ENCODE measurements at regions not wholly inside any gene's neighbourhood (a gene's known extent, or its start where the extent isn't known, plus 50 kb on each side); places are given as distances from the start of the nearest gene placed in this dataset.

DNA sequence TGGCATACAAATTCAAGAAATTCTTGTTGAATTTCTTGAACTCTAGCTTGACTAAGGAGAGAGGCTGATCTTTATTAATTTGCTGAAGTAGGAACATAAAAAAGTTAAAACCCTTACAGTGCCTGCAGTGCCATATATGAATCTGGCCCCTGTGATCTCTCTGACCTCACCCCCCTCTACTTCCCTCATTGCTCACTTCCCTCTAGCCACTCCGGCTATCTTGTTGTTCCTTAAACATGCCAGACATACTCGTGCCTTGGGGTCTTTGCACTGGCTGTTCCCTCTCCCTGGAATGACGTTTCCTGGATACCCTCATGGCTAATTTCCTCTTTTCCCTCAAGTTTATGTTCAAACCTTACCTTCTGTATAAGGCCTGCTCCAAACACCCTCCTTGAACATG, 246.3 kb upstream of the SIX2 start:
- Histone ChIP-seq H3K9me3 (no peaks in the 10 kb centered on the region), H3K36me3 (replicated peaks in 1 of 2; ENCODE audit: insufficient read depth in 1 of 2, low read depth in 2 of 2) (no peaks in the 10 kb centered on the region), H3K27ac (no peak overlapping the region), H3K27me3 (no peaks in the 10 kb centered on the region), H3K4me3 (no peak overlapping the region), H3K4me1 (no peaks in the 10 kb centered on the region)
- ATAC-seq (no peak), DNase-seq (no peak)
- 70 to 96% methylated on average over 3 of the region's 3 CpGs for WGBS, 2 donors
- no peak for TF ChIP-seq POLR2A (IDR thresholded peaks at IDR 0.05)
- TF ChIP-seq, protein P1, sequence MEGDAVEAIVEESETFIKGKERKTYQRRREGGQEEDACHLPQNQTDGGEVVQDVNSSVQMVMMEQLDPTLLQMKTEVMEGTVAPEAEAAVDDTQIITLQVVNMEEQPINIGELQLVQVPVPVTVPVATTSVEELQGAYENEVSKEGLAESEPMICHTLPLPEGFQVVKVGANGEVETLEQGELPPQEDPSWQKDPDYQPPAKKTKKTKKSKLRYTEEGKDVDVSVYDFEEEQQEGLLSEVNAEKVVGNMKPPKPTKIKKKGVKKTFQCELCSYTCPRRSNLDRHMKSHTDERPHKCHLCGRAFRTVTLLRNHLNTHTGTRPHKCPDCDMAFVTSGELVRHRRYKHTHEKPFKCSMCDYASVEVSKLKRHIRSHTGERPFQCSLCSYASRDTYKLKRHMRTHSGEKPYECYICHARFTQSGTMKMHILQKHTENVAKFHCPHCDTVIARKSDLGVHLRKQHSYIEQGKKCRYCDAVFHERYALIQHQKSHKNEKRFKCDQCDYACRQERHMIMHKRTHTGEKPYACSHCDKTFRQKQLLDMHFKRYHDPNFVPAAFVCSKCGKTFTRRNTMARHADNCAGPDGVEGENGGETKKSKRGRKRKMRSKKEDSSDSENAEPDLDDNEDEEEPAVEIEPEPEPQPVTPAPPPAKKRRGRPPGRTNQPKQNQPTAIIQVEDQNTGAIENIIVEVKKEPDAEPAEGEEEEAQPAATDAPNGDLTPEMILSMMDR (IDR thresholded peaks at IDR 0.05): no peak
- intact Hi-C loops (cut with DNase I): no loop called here

DNA sequence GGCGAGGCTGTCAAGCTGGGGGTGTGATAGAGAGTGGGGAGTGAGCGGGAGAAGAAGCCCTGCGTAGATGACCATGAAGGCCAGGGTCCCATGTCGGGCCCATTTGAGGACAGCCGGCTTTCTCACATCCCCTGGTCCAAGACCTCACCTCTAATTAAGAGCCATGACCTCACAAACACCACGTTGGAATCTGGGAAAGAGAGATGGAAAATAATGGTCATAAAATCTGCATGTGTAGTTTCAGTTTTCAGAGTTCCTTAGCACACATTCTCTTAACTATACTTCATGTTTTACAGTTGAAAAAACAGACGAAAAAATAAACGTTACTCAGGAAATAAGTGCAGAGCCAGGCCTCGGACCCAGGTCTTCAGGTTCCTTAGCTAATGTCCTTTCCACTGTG, 244.8 kb upstream of the SIX2 start:
- no peaks in the 10 kb centered on the region for H3K36me3 ChIP-seq (replicated peaks in 1 of 2; ENCODE audit: insufficient read depth in 1 of 2, low read depth in 2 of 2)
- ATAC-seq (no peak), DNase-seq (no peak)
- H3K4me3 ChIP-seq: no peak overlapping the region
- H3K4me1 ChIP-seq: no peaks in the 10 kb centered on the region
- intact Hi-C loops (cut with DNase I): no loop called here
- 81 to 88% methylated on average over 9 of the region's 9 CpGs for WGBS, 2 donors
- TF ChIP-seq, protein P1 (IDR thresholded peaks at IDR 0.05): no peak
- no peak for TF ChIP-seq POLR2A (IDR thresholded peaks at IDR 0.05)
- no peaks in the 10 kb centered on the region for H3K27me3 ChIP-seq
- H3K9me3 ChIP-seq: no peaks in the 10 kb centered on the region
- H3K27ac ChIP-seq: no peak overlapping the region

DNA sequence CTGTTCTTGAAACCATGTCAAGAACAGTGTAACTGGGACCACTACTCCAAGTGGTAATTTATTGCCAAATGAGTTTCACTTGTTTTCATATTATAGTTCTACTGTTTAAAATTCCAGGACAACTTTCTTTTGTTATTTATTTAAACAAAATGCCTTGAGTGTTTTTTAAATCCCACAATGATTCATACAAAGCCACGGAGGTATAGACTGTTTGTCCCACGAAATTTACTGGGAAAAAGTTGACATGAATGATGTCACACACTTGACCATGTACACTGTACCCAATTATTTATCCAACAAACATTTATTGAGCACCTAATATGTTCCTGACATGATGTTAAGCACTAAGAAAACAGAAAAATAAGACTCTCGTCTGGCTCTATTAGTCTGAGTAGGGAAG, 243.9 kb upstream of the SIX2 start:
- Histone ChIP-seq H3K4me1 (no peaks in the 10 kb centered on the region), H3K36me3 (replicated peaks in 1 of 2; ENCODE audit: insufficient read depth in 1 of 2, low read depth in 2 of 2) (no peaks in the 10 kb centered on the region), H3K27me3 (no peaks in the 10 kb centered on the region), H3K9me3 (no peaks in the 10 kb centered on the region), H3K27ac (no peak overlapping the region), H3K4me3 (no peak overlapping the region)
- no peak for TF ChIP-seq POLR2A (IDR thresholded peaks at IDR 0.05)
- TF ChIP-seq, protein P1 (IDR thresholded peaks at IDR 0.05): no peak
- WGBS, 2 donors: 76 to 91% methylated on average over 3 of the region's 3 CpGs
- DNase-seq (no peak), ATAC-seq (no peak)
- intact Hi-C loops (cut with DNase I): no loop called here

GRCh38 chr2:45250176-45250575, 240.9 kb upstream of the SIX2 start:
- DNase-seq (no peak), ATAC-seq (no peak)
- no peaks in the 10 kb centered on the region for H3K4me1 ChIP-seq
- H3K27ac ChIP-seq: no peak overlapping the region
- intact Hi-C loops (cut with DNase I): no loop called here
- no peaks in the 10 kb centered on the region for H3K27me3 ChIP-seq
- no peak overlapping the region for H3K4me3 ChIP-seq
- no peaks in the 10 kb centered on the region for H3K9me3 ChIP-seq
- no peaks in the 10 kb centered on the region for H3K36me3 ChIP-seq (replicated peaks in 1 of 2; ENCODE audit: insufficient read depth in 1 of 2, low read depth in 2 of 2)
- TF ChIP-seq, protein P1 (IDR thresholded peaks at IDR 0.05): no peak
- TF ChIP-seq POLR2A (IDR thresholded peaks at IDR 0.05): no peak

- 69 to 93% methylated on average over 4 of the region's 4 CpGs for WGBS, 2 donors
- TF ChIP-seq, protein P1 (IDR thresholded peaks at IDR 0.05): no peak
- no peak for TF ChIP-seq POLR2A (IDR thresholded peaks at IDR 0.05)
- no peaks in the 10 kb centered on the region for H3K27me3 ChIP-seq
- DNase-seq (no peak), ATAC-seq (no peak)
- H3K27ac ChIP-seq: no peak overlapping the region
- H3K4me3 ChIP-seq: no peak overlapping the region
- intact Hi-C loops (cut with DNase I): no loop called here
- no peaks in the 10 kb centered on the region for H3K9me3 ChIP-seq
- H3K36me3 ChIP-seq (replicated peaks in 1 of 2; ENCODE audit: insufficient read depth in 1 of 2, low read depth in 2 of 2): no peaks in the 10 kb centered on the region
- no peaks in the 10 kb centered on the region for H3K4me1 ChIP-seq
Measured at GRCh38 chr2:45248214-45248613, 239.0 kb upstream of the SIX2 start.

Measured in body of pancreas (tissue), 4 donors.